ENCODE measurements at regions not wholly inside any gene's neighbourhood (a gene's known extent, or its start where the extent isn't known, plus 50 kb on each side); places are given as distances from the start of the nearest gene placed in this dataset.

DNA sequence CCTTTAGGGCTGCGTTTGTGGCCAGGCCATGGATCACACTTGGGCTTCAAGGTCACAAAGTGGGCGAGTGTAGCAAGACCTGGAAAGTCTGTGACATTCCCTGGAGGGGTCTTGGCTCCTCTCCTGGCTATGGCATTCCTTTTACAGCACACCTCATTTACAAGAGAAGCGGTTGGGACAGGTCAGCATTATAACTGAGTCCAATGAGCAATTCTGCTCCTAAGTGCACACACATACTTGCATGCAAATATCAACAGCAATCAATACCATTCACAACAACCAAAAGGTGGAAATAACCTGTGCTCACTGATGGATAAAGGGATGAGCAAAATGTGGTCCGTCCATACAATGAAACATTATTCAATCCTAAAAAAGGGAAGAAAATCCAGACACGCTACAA, 298.2 kb downstream of the CTTN start:
- H3K4me2 ChIP-seq (ENCODE audit: low read depth, low read length, poor library complexity, severe bottlenecking): no peak overlapping the region
- no peak overlapping the region for H3K27ac ChIP-seq (ENCODE audit: low read length)

DNA sequence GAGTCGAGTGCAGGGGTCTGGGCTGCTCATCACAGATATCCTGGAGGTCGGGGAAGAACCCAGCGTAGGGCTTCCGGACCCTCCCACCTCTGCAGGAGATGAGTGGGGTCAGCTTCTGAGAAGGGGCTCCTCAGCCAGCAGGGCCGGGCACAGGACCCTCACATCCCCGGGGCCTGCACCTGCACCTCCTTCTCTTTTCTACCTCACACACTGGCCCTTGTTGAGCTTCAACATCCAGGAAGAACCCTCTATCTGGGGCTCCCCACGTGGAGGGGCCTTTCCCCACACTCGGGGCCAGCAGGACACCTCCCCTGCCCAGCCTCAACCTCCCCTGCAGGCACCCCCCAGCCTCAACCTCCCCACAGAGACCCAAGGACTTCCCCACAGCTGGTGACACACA, 299.4 kb downstream of the CTTN start:
- no peak overlapping the region for H3K27ac ChIP-seq (ENCODE audit: low read length)
- H3K36me3 ChIP-seq (ENCODE audit: insufficient read depth, low read length): no peaks in the 10 kb centered on the region
- H3K4me1 ChIP-seq (ENCODE audit: low read length): no peaks in the 10 kb centered on the region
- DNase-seq: no peak
- H3K4me2 ChIP-seq (ENCODE audit: low read depth, low read length, poor library complexity, severe bottlenecking): no peak overlapping the region
- H2AFZ ChIP-seq (ENCODE audit: low read length): no peak overlapping the region
- H3K9ac ChIP-seq (ENCODE audit: low read length): no peak overlapping the region
- H3K9me3 ChIP-seq (ENCODE audit: low read length): no peaks in the 10 kb centered on the region
- H3K27me3 ChIP-seq (ENCODE audit: low read length): no peaks in the 10 kb centered on the region
- no peaks in the 10 kb centered on the region for H4K20me1 ChIP-seq (ENCODE audit: insufficient read depth, low read depth, low read length)
- no peak overlapping the region for H3K4me3 ChIP-seq (ENCODE audit: low read length)
- no peaks in the 10 kb centered on the region for H3K9me2 ChIP-seq (replicated peaks; ENCODE audit: insufficient read depth, low read length)
- no peaks in the 10 kb centered on the region for H3K79me2 ChIP-seq (ENCODE audit: low read length)

More for the DNA sequence above, 298.2 kb downstream of the CTTN start:
- Histone ChIP-seq H2AFZ (ENCODE audit: low read length) (no peak overlapping the region), H3K36me3 (ENCODE audit: insufficient read depth, low read length) (no peaks in the 10 kb centered on the region), H3K79me2 (ENCODE audit: low read length) (no peaks in the 10 kb centered on the region), H3K9me3 (ENCODE audit: low read length) (no peaks in the 10 kb centered on the region), H3K9me2 (replicated peaks; ENCODE audit: insufficient read depth, low read length) (no peaks in the 10 kb centered on the region), H3K4me1 (ENCODE audit: low read length) (no peaks in the 10 kb centered on the region), H3K4me3 (ENCODE audit: low read length) (no peak overlapping the region), H3K27me3 (ENCODE audit: low read length) (no peaks in the 10 kb centered on the region), H3K9ac (ENCODE audit: low read length) (no peak overlapping the region), H4K20me1 (ENCODE audit: insufficient read depth, low read depth, low read length) (no peaks in the 10 kb centered on the region)
- DNase-seq: no peak

DNA sequence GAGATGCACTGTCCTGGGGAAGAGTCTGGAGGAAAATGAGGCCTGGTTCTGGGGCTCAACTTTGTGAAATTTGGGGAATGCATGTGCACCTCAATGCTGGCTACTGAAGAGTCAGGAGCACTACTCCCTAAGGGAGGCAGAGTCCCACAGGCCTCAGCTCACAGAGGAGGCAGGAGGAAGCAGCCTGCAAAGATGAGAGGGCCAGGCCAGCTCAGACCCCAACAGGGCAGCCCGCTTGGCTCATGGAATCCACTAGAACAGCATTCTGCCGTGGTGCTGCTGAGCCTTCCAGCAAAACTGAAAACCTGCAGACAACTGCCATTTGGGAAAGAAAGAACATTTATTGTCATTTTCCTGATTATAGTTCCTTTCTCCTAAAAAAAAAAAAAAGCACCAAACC, 300.5 kb downstream of the CTTN start:
- no peaks in the 10 kb centered on the region for H3K27me3 ChIP-seq (ENCODE audit: low read length)
- no peak overlapping the region for H3K4me2 ChIP-seq (ENCODE audit: low read depth, low read length, poor library complexity, severe bottlenecking)
- no peaks in the 10 kb centered on the region for H3K9me2 ChIP-seq (replicated peaks; ENCODE audit: insufficient read depth, low read length)
- H3K9ac ChIP-seq (ENCODE audit: low read length): no peak overlapping the region
- no peaks in the 10 kb centered on the region for H3K79me2 ChIP-seq (ENCODE audit: low read length)
- no peak overlapping the region for H3K27ac ChIP-seq (ENCODE audit: low read length)
- H2AFZ ChIP-seq (ENCODE audit: low read length): no peak overlapping the region
- no peaks in the 10 kb centered on the region for H4K20me1 ChIP-seq (ENCODE audit: insufficient read depth, low read depth, low read length)
- no peaks in the 10 kb centered on the region for H3K4me1 ChIP-seq (ENCODE audit: low read length)
- no peaks in the 10 kb centered on the region for H3K36me3 ChIP-seq (ENCODE audit: insufficient read depth, low read length)
- DNase-seq: no peak
- H3K4me3 ChIP-seq (ENCODE audit: low read length): no peak overlapping the region
- H3K9me3 ChIP-seq (ENCODE audit: low read length): no peaks in the 10 kb centered on the region

DNA sequence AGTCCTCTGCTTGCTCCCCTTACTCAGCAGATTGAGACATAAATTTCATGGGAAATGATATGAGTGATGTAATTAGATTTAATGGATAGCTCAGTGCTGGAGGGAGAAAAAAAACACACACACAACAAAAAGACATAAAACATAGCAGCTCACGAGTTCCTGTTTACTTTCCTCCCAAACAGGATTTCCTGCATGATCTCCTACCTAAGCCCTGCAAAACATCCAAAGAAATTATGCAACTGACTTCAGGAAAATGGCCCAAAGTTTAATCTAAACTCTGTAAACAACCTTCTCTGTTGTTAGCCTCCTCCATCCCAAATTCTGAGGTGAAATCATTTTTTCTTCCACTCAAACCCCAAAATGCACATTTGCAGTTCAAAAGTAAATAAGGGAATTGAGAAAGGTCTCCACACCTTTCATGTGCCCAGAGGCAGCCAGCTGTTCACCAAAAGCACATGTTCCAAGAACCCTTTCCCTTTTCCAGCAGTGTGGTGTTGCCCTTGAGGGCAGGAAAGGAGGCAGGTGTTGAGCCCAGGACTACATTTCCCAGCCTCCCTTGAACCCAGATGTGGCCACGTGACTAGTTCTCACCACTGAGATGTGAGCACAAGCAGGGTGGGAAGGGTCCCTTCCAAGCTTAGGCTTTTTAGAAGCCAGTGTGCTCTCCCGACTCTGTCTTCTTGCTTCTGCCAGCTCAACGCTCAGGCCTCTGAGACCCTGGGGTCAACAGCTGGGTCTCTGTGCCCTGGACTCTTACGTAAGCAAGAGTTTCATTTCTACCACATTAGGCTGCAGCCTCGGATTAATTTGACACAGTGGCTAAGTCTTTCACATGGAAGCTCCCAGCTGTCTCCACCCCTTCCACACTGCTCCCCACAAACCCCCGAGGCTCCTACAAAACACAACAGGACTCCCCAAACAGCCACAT, 301.2 kb downstream of the CTTN start:
- H3K4me1 ChIP-seq (ENCODE audit: low read length): no peaks in the 10 kb centered on the region
- H4K20me1 ChIP-seq (ENCODE audit: insufficient read depth, low read depth, low read length): no peaks in the 10 kb centered on the region
- DNase-seq: peak; percentile 49
- H3K27me3 ChIP-seq (ENCODE audit: low read length): no peaks in the 10 kb centered on the region
- no peaks in the 10 kb centered on the region for H3K9me2 ChIP-seq (replicated peaks; ENCODE audit: insufficient read depth, low read length)
- H2AFZ ChIP-seq (ENCODE audit: low read length): no peak overlapping the region
- no peaks in the 10 kb centered on the region for H3K9me3 ChIP-seq (ENCODE audit: low read length)
- H3K4me2 ChIP-seq (ENCODE audit: low read depth, low read length, poor library complexity, severe bottlenecking): no peak overlapping the region
- no peak overlapping the region for H3K4me3 ChIP-seq (ENCODE audit: low read length)
- no peak overlapping the region for H3K9ac ChIP-seq (ENCODE audit: low read length)
- H3K27ac ChIP-seq (ENCODE audit: low read length): no peak overlapping the region
- no peaks in the 10 kb centered on the region for H3K79me2 ChIP-seq (ENCODE audit: low read length)
- no peaks in the 10 kb centered on the region for H3K36me3 ChIP-seq (ENCODE audit: insufficient read depth, low read length)

- no peak overlapping the region for H3K9ac ChIP-seq (ENCODE audit: low read length)
- H3K4me1 ChIP-seq (ENCODE audit: low read length): no peaks in the 10 kb centered on the region
- H3K36me3 ChIP-seq (ENCODE audit: insufficient read depth, low read length): no peaks in the 10 kb centered on the region
- no peak for DNase-seq
- H3K27ac ChIP-seq (ENCODE audit: low read length): no peak overlapping the region
- H3K79me2 ChIP-seq (ENCODE audit: low read length): no peaks in the 10 kb centered on the region
- no peaks in the 10 kb centered on the region for H3K9me2 ChIP-seq (replicated peaks; ENCODE audit: insufficient read depth, low read length)
- H3K4me3 ChIP-seq (ENCODE audit: low read length): no peak overlapping the region
- no peak overlapping the region for H2AFZ ChIP-seq (ENCODE audit: low read length)
- no peak overlapping the region for H3K4me2 ChIP-seq (ENCODE audit: low read depth, low read length, poor library complexity, severe bottlenecking)
- no peaks in the 10 kb centered on the region for H4K20me1 ChIP-seq (ENCODE audit: insufficient read depth, low read depth, low read length)
- no peaks in the 10 kb centered on the region for H3K27me3 ChIP-seq (ENCODE audit: low read length)
- H3K9me3 ChIP-seq (ENCODE audit: low read length): no peaks in the 10 kb centered on the region
Observed at GRCh38 chr11:70700453-70700852, 302.1 kb downstream of the CTTN start.

- Histone ChIP-seq H3K4me3 (ENCODE audit: low read length) (no peak overlapping the region), H3K36me3 (ENCODE audit: insufficient read depth, low read length) (no peaks in the 10 kb centered on the region), H4K20me1 (ENCODE audit: insufficient read depth, low read depth, low read length) (no peaks in the 10 kb centered on the region), H3K79me2 (ENCODE audit: low read length) (no peaks in the 10 kb centered on the region), H3K9ac (ENCODE audit: low read length) (no peak overlapping the region), H3K4me1 (ENCODE audit: low read length) (no peaks in the 10 kb centered on the region), H3K27ac (ENCODE audit: low read length) (no peak overlapping the region), H2AFZ (ENCODE audit: low read length) (no peak overlapping the region), H3K27me3 (ENCODE audit: low read length) (no peaks in the 10 kb centered on the region), H3K9me3 (ENCODE audit: low read length) (no peaks in the 10 kb centered on the region), H3K4me2 (ENCODE audit: low read depth, low read length, poor library complexity, severe bottlenecking) (no peak overlapping the region), H3K9me2 (replicated peaks; ENCODE audit: insufficient read depth, low read length) (no peaks in the 10 kb centered on the region)
- DNase-seq: no peak
Observed at GRCh38 chr11:70700871-70701270, 302.5 kb downstream of the CTTN start.

GRCh38 chr11:70702040-70702648, 303.8 kb downstream of the CTTN start:
- no peak overlapping the region for H3K9ac ChIP-seq (ENCODE audit: low read length)
- no peak for DNase-seq
- H3K27ac ChIP-seq (ENCODE audit: low read length): no peak overlapping the region
- H4K20me1 ChIP-seq (ENCODE audit: insufficient read depth, low read depth, low read length): no peaks in the 10 kb centered on the region
- H3K27me3 ChIP-seq (ENCODE audit: low read length): no peaks in the 10 kb centered on the region
- no peak overlapping the region for H2AFZ ChIP-seq (ENCODE audit: low read length)
- H3K4me3 ChIP-seq (ENCODE audit: low read length): no peak overlapping the region
- H3K4me2 ChIP-seq (ENCODE audit: low read depth, low read length, poor library complexity, severe bottlenecking): no peak overlapping the region
- no peaks in the 10 kb centered on the region for H3K79me2 ChIP-seq (ENCODE audit: low read length)
- H3K4me1 ChIP-seq (ENCODE audit: low read length): no peaks in the 10 kb centered on the region
- no peaks in the 10 kb centered on the region for H3K36me3 ChIP-seq (ENCODE audit: insufficient read depth, low read length)
- H3K9me2 ChIP-seq (replicated peaks; ENCODE audit: insufficient read depth, low read length): no peaks in the 10 kb centered on the region
- no peaks in the 10 kb centered on the region for H3K9me3 ChIP-seq (ENCODE audit: low read length)

DNA sequence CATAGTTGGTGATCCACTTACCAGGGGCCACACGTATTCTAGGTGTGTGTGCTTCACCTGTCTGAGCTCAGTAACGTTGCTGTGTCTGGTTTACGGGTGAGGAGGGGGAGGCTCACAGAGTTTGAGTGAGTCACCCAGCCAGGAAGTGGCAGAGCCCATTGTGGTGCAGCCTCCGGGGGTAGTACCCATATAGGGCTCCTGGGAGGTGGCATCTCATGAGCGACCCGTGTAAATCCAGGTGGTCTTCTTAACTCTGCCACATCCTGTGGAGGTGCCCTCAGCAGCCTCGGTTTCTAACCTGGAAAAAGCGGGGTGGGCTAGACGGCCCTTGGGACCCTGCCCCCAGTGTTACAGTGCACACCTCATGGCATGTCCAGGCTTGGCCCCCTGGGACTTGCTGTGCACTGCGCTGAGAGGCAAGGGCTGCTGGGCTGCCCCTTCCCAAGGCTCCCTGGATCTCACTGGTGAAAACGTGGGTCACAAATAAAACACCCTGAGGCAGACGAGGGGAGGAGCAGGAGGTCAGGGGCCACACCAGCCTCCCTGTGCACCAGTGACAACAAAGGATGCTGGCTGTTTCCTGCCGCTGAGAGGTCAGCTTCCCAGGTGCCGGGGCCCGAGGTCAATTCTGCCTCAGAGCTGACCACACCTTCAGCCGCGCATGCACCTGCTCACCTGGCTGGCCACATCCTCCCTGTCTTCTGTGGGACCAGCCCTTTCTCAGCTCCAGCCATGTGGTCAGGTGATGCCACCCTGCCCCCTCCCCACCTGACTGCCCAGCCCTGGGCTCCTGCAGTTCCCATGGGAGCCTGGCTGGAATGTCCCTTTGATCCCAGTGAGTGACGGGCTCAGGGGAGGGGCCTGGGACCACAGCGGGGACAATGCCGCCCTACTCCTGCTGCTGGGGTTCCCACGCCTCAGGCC, 305.1 kb downstream of the CTTN start:
- H3K4me2 ChIP-seq (ENCODE audit: low read depth, low read length, poor library complexity, severe bottlenecking): no peak overlapping the region
- no peak overlapping the region for H3K4me3 ChIP-seq (ENCODE audit: low read length)
- no peaks in the 10 kb centered on the region for H4K20me1 ChIP-seq (ENCODE audit: insufficient read depth, low read depth, low read length)
- H2AFZ ChIP-seq (ENCODE audit: low read length): no peak overlapping the region
- H3K9ac ChIP-seq (ENCODE audit: low read length): no peak overlapping the region
- H3K27ac ChIP-seq (ENCODE audit: low read length): no peak overlapping the region
- no peaks in the 10 kb centered on the region for H3K9me3 ChIP-seq (ENCODE audit: low read length)
- no peaks in the 10 kb centered on the region for H3K36me3 ChIP-seq (ENCODE audit: insufficient read depth, low read length)
- no peaks in the 10 kb centered on the region for H3K4me1 ChIP-seq (ENCODE audit: low read length)
- DNase-seq: no peak
- no peaks in the 10 kb centered on the region for H3K27me3 ChIP-seq (ENCODE audit: low read length)
- H3K79me2 ChIP-seq (ENCODE audit: low read length): no peaks in the 10 kb centered on the region
- no peaks in the 10 kb centered on the region for H3K9me2 ChIP-seq (replicated peaks; ENCODE audit: insufficient read depth, low read length)

Data from Karpas-422 (cell line).